ENCODE measurements at regions not wholly inside any gene's neighbourhood (a gene's known extent, or its start where the extent isn't known, plus 50 kb on each side); places are given as distances from the start of the nearest gene placed in this dataset.
A peak's percentile ranks its signal among the peaks of the same experiment; 100 is the strongest.

- no peaks in the 10 kb centered on the region for H3K9me3 ChIP-seq (ENCODE audit: low read length)
- H3K9me3 Mint-ChIP-seq, result peaks cover 2 to 9% (median 4%) of the 10 kb centered on the region in 5 donors
- no peak overlapping the region for H3K4me3 ChIP-seq (ENCODE audit: low read length)
- ChIA-PET CTCF (no interaction called here), POLR2A (no interaction called here)
- no peaks in the 10 kb centered on the region for H3K27me3 Mint-ChIP-seq
- H3K4me1 ChIP-seq (ENCODE audit: insufficient read depth, low read length), result no peaks in the 10 kb centered on the region
- H3K4me3 Mint-ChIP-seq, result no peak overlapping the region
- H3K27ac ChIP-seq (ENCODE audit: low read depth, low read length), result no peak overlapping the region
- no peaks in the 10 kb centered on the region for H3K27me3 ChIP-seq (ENCODE audit: insufficient read depth, low read length, poor library complexity, severe bottlenecking)
- H3K36me3 Mint-ChIP-seq, result no peaks in the 10 kb centered on the region
- no peak overlapping the region for H3K27ac Mint-ChIP-seq
- no peaks in the 10 kb centered on the region for H3K36me3 ChIP-seq (ENCODE audit: insufficient read depth, low read length)
- no peaks in the 10 kb centered on the region for H3K4me1 Mint-ChIP-seq
- DNase-seq, result no peak
Measured at GRCh38 chr1:191662746-191663145, 495.5 kb upstream of the RGS18 start.

DNA sequence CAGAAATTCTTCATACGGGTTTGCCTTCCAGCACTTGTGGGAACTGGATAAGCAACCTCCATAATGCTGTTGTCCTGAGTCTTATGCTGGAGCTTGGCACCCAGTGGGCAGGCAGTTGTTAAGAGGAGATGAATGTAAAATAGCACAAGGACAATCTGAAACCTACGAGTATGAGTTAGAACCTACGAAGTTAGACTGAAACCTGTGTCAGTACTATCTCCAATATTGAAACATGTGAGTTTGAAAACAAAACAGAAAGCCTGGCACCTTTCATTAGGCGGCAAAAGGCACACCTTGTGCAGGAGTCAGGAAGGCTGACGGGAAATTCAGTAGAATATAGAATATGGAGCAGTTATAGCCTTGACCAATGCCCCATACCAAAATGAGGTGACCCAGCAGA lies 489.7 kb upstream of the RGS18 start:
- no peak for DNase-seq
- Mint-ChIP-seq H3K4me3 (no peak overlapping the region), H3K27me3 (no peaks in the 10 kb centered on the region), H3K27ac (peak overlapping the region in 1 of 8 donors; percentile 13), H3K36me3 (no peaks in the 10 kb centered on the region), H3K9me3 (peaks cover 0 to 17% (median 2%) of the 10 kb centered on the region in 5 donors), H3K4me1 (no peaks in the 10 kb centered on the region)
- ChIA-PET CTCF (no interaction called here), POLR2A (no interaction called here)
- no peaks in the 10 kb centered on the region for H3K36me3 ChIP-seq (ENCODE audit: insufficient read depth, low read length)
- no peaks in the 10 kb centered on the region for H3K4me1 ChIP-seq (ENCODE audit: insufficient read depth, low read length)
- H3K27me3 ChIP-seq (ENCODE audit: insufficient read depth, low read length, poor library complexity, severe bottlenecking), result no peaks in the 10 kb centered on the region
- no peak overlapping the region for H3K4me3 ChIP-seq (ENCODE audit: low read length)
- H3K9me3 ChIP-seq (ENCODE audit: low read length), result no peaks in the 10 kb centered on the region
- no peak overlapping the region for H3K27ac ChIP-seq (ENCODE audit: low read depth, low read length)

GRCh38 chr1:191669629-191670028 lies 488.6 kb upstream of the RGS18 start:
- H3K27me3 ChIP-seq (ENCODE audit: insufficient read depth, low read length, poor library complexity, severe bottlenecking), result no peaks in the 10 kb centered on the region
- H3K4me3 Mint-ChIP-seq, result no peak overlapping the region
- H3K36me3 Mint-ChIP-seq, result no peaks in the 10 kb centered on the region
- no peaks in the 10 kb centered on the region for H3K27me3 Mint-ChIP-seq
- H3K9me3 Mint-ChIP-seq, result peaks cover 0 to 17% (median 2%) of the 10 kb centered on the region in 5 donors
- no peaks in the 10 kb centered on the region for H3K4me1 ChIP-seq (ENCODE audit: insufficient read depth, low read length)
- no peaks in the 10 kb centered on the region for H3K4me1 Mint-ChIP-seq
- no peaks in the 10 kb centered on the region for H3K36me3 ChIP-seq (ENCODE audit: insufficient read depth, low read length)
- H3K4me3 ChIP-seq (ENCODE audit: low read length), result no peak overlapping the region
- no peak overlapping the region for H3K27ac Mint-ChIP-seq
- H3K9me3 ChIP-seq (ENCODE audit: low read length), result no peaks in the 10 kb centered on the region
- ChIA-PET CTCF (no interaction called here), POLR2A (no interaction called here)
- DNase-seq, result no peak
- no peak overlapping the region for H3K27ac ChIP-seq (ENCODE audit: low read depth, low read length)

GRCh38 chr1:191671236-191671635 lies 487.0 kb upstream of the RGS18 start:
- Histone ChIP-seq H3K36me3 (ENCODE audit: insufficient read depth, low read length) (no peaks in the 10 kb centered on the region), H3K27me3 (ENCODE audit: insufficient read depth, low read length, poor library complexity, severe bottlenecking) (no peaks in the 10 kb centered on the region), H3K4me1 (ENCODE audit: insufficient read depth, low read length) (no peaks in the 10 kb centered on the region), H3K4me3 (ENCODE audit: low read length) (no peak overlapping the region), H3K27ac (ENCODE audit: low read depth, low read length) (no peak overlapping the region), H3K9me3 (ENCODE audit: low read length) (no peaks in the 10 kb centered on the region)
- CTCF ChIA-PET, result no interaction called here
- DNase-seq, result no peak
- H3K27ac Mint-ChIP-seq, result no peak overlapping the region
- no peak overlapping the region for H3K4me3 Mint-ChIP-seq
- no peaks in the 10 kb centered on the region for H3K27me3 Mint-ChIP-seq
- H3K9me3 Mint-ChIP-seq, result peaks cover 0 to 13% (median 0%) of the 10 kb centered on the region in 5 donors
- POLR2A ChIA-PET, result no interaction called here
- no peaks in the 10 kb centered on the region for H3K4me1 Mint-ChIP-seq
- no peaks in the 10 kb centered on the region for H3K36me3 Mint-ChIP-seq

DNA sequence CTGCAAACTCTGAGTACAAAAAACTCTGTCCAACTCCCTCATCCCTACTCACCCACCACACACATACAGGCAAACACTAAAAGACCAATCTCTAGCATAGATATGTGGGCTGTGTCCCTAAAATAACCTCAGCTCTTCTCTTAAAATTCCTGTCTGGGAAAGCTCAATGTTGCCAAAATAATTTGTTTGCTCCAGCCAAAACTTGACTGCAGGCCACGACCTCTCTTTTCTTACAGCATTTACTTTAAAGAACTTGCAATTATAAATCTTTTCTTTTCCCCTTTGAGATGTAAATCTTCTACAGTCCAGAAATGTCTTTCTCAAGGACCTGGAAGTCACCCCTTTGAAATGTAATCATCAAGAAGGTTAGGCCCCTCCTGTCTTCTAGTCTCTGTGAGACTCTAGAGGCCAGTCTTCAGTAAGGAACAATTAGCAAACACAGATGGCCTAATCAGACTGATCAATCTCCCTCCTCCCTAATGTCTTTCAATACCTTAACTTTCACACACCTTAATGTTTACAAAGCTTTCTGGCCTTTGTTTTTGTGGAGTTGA lies 483.6 kb upstream of the RGS18 start:
- no peaks in the 10 kb centered on the region for H3K4me1 Mint-ChIP-seq
- peaks cover 0 to 15% (median 6%) of the 10 kb centered on the region in 5 donors for H3K9me3 Mint-ChIP-seq
- DNase-seq, result no peak
- ChIA-PET POLR2A (no interaction called here), CTCF (no interaction called here)
- H3K4me3 ChIP-seq (ENCODE audit: low read length), result no peak overlapping the region
- H3K36me3 ChIP-seq (ENCODE audit: insufficient read depth, low read length), result no peaks in the 10 kb centered on the region
- no peak overlapping the region for H3K27ac Mint-ChIP-seq
- no peaks in the 10 kb centered on the region for H3K27me3 ChIP-seq (ENCODE audit: insufficient read depth, low read length, poor library complexity, severe bottlenecking)
- no peak overlapping the region for H3K27ac ChIP-seq (ENCODE audit: low read depth, low read length)
- H3K9me3 ChIP-seq (ENCODE audit: low read length), result no peaks in the 10 kb centered on the region
- H3K27me3 Mint-ChIP-seq, result no peaks in the 10 kb centered on the region
- no peaks in the 10 kb centered on the region for H3K36me3 Mint-ChIP-seq
- no peaks in the 10 kb centered on the region for H3K4me1 ChIP-seq (ENCODE audit: insufficient read depth, low read length)
- H3K4me3 Mint-ChIP-seq, result no peak overlapping the region

DNA sequence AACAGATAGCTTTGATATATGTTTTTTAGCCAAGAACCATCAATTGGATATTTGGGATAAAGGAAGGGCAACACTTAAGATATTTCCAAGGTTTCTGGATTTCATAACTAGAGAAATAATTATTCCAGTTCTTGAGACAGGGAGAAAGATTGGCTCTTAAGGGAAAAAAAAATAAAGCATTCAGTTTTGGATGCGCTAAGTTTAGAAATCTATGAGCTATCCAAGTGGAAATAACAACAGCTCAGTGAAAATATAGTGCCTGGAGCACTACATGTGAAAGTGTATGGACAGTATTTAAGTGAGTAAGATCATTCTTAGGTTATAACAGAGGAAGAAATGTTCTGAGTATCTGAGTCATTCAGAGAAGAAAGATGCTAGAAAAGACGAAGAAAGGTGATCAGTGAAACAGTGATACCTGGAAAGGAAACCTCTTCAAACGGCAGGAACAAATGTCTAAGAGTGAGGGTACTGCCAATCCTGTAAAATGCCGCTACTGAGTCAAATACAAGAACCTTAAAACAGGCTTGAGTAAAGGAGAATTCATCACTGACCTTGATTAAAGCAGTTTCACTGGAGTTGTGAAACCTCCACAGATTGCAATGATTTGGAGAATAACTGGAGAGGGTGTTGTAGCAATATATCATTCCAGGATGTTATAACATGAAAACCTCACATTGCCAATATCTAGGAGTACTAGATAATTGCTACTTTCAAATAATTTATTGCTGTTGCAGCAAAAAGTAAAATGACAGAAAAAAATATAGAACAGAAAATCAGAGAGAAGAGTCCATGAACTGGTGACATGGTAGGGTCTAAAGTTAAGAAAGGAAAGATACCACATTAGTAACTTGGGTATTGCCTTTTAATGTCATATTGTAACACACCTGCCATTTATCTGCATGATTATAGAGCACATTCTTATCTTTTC lies 482.1 kb upstream of the RGS18 start:
- H3K27me3 ChIP-seq (ENCODE audit: insufficient read depth, low read length, poor library complexity, severe bottlenecking), result no peaks in the 10 kb centered on the region
- ChIA-PET POLR2A (no interaction called here), CTCF (no interaction called here)
- peaks cover 0 to 17% (median 8%) of the 10 kb centered on the region in 5 donors for H3K9me3 Mint-ChIP-seq
- no peak overlapping the region for H3K27ac ChIP-seq (ENCODE audit: low read depth, low read length)
- H3K36me3 Mint-ChIP-seq, result no peaks in the 10 kb centered on the region
- H3K4me1 ChIP-seq (ENCODE audit: insufficient read depth, low read length), result no peaks in the 10 kb centered on the region
- H3K4me1 Mint-ChIP-seq, result no peaks in the 10 kb centered on the region
- no peak overlapping the region for H3K27ac Mint-ChIP-seq
- no peak overlapping the region for H3K4me3 ChIP-seq (ENCODE audit: low read length)
- H3K9me3 ChIP-seq (ENCODE audit: low read length), result no peaks in the 10 kb centered on the region
- DNase-seq, result no peak
- H3K36me3 ChIP-seq (ENCODE audit: insufficient read depth, low read length), result no peaks in the 10 kb centered on the region
- no peaks in the 10 kb centered on the region for H3K27me3 Mint-ChIP-seq
- no peak overlapping the region for H3K4me3 Mint-ChIP-seq

DNA sequence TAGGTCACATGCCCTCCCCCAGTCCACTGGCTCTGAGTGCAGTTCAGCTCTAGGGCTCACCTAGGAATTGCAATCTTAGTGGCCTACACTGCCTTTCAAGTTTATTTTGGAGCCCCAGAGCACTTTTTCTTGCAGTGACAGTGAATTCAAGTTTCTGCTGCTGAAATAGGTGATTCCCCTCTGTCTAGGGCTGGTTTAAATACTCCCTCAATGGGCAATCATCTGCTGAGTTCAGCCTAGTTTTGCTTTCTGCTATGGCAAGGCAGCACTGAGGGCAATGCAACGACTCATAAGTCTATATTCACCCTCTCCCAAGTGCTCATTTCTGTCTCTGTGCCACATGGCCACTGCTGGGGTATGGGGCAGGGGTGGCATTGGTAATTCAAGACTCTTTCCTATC lies 472.6 kb upstream of the RGS18 start:
- H3K27ac Mint-ChIP-seq, result no peak overlapping the region
- H3K4me1 ChIP-seq (ENCODE audit: insufficient read depth, low read length), result no peaks in the 10 kb centered on the region
- peaks cover 2 to 19% (median 5%) of the 10 kb centered on the region in 5 donors for H3K9me3 Mint-ChIP-seq
- no peaks in the 10 kb centered on the region for H3K36me3 ChIP-seq (ENCODE audit: insufficient read depth, low read length)
- no peaks in the 10 kb centered on the region for H3K4me1 Mint-ChIP-seq
- no peak overlapping the region for H3K4me3 ChIP-seq (ENCODE audit: low read length)
- no peak overlapping the region for H3K27ac ChIP-seq (ENCODE audit: low read depth, low read length)
- ChIA-PET POLR2A (no interaction called here), CTCF (no interaction called here)
- no peaks in the 10 kb centered on the region for H3K27me3 Mint-ChIP-seq
- H3K36me3 Mint-ChIP-seq, result no peaks in the 10 kb centered on the region
- DNase-seq, result no peak
- H3K27me3 ChIP-seq (ENCODE audit: insufficient read depth, low read length, poor library complexity, severe bottlenecking), result no peaks in the 10 kb centered on the region
- H3K4me3 Mint-ChIP-seq, result no peak overlapping the region
- H3K9me3 ChIP-seq (ENCODE audit: low read length), result no peaks in the 10 kb centered on the region

GRCh38 chr1:191687721-191688120 lies 470.5 kb upstream of the RGS18 start:
- Mint-ChIP-seq H3K4me1 (no peaks in the 10 kb centered on the region), H3K27me3 (no peaks in the 10 kb centered on the region), H3K36me3 (no peaks in the 10 kb centered on the region), H3K27ac (no peak overlapping the region), H3K9me3 (peaks cover 2 to 23% (median 3%) of the 10 kb centered on the region in 5 donors), H3K4me3 (no peak overlapping the region)
- Histone ChIP-seq H3K4me3 (ENCODE audit: low read length) (no peak overlapping the region), H3K9me3 (ENCODE audit: low read length) (no peaks in the 10 kb centered on the region), H3K27ac (ENCODE audit: low read depth, low read length) (no peak overlapping the region), H3K4me1 (ENCODE audit: insufficient read depth, low read length) (no peaks in the 10 kb centered on the region), H3K36me3 (ENCODE audit: insufficient read depth, low read length) (no peaks in the 10 kb centered on the region), H3K27me3 (ENCODE audit: insufficient read depth, low read length, poor library complexity, severe bottlenecking) (no peaks in the 10 kb centered on the region)
- POLR2A ChIA-PET, result no interaction called here
- CTCF ChIA-PET, result no interaction called here
- no peak for DNase-seq
